HG02885 (cell line): ENCODE measurements at regions not wholly inside any gene's neighbourhood (a gene's known extent, or its start where the extent isn't known, plus 50 kb on each side); places are given as distances from the start of the nearest gene placed in this dataset.
A peak's percentile ranks its signal among the peaks of the same experiment; 100 is the strongest.
"Not testable (repeated sequence)": the region's sequence is repeated elsewhere in the genome, so short reads cannot be mapped to it uniquely, and the experiment has no call there.

Experiments
- ATAC-seq: cut with Tn5 transposase; IDR thresholded peaks from one replicate; pipeline ENCODE4 v1.9.1; 2021; ENCODE audit warnings: mild to moderate bottlenecking; ENCODE audit not compliant: unreplicated experiment, poor library complexity

DNA sequence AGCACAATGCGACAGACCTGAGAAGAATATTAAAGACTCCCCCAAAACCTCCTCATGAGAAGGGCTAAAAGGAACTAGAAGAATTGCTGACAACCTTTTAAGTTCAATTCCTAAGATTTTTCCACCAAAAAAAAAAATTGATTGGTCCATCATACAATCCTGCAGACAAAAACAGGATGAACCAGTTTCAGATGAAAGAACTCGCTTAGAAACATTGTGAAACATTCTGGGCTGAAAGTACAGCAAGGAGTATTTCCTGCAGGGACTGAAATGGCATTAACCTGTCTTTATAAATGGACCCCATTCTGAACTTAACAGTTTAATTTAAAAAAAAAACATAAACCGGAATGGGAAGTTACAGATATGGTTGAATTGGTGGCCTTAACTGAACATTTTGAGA, 96.0 kb upstream of the FAM174B start:
- no peak for ATAC-seq

DNA sequence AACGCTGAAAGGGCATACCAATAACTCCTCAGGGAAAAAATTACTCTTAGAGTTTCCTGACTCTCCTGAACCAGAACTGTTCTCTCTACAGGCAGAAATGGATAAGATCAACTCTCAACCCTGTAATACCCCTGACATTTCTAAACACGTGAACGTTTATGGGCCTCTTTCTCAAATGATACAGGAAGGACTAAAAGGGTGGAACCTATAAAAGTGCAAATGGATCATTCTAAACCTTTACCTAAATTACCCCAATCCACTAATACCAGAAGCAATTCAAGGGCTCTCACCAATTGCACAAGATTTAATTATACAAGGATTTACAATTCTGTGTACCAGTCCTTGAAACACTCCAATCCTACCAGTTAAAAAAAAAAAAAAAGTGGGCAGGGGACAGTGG, 98.0 kb upstream of the FAM174B start:
- ATAC-seq = no peak

DNA sequence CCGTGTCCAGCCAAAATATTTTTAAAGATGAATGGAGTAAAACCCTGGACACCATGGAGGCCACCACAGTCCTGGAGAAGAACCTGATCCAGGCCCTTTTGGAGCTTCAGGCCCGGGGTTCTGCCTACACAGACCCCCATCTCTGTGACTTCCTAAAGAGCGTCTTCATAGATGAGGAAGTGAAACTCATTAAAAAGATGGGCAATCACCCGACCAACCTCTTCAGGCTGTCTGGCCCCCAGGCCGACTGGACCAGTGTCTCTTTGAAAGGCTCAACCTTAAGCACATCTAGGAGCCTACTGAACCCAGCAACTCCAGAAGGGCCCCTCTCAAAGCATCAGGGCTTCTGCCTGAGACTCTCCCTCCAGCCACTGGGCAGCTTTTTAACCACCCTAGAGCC, 107.9 kb upstream of the FAM174B start:
- ATAC-seq = no peak

DNA sequence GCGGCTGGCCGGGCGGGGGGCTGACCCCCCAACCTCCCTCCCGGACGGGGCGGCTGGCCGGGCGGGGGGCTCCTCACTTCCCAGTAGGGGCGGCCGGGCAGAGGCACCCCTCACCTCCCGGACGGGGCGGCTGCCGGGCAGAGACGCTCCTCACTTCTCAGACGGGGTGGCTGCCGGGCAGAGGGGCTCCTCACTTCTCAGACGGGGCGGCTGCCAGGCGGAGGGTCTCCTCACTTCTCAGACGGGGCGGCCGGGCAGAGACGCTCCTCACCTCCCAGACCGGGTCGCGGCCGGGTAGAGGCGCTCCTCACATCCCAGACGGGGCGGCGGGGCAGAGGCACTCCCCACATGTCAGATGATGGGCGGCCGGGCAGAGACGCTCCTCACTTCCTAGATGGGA, 112.6 kb upstream of the FAM174B start:
- not testable (repeated sequence) for ATAC-seq

DNA sequence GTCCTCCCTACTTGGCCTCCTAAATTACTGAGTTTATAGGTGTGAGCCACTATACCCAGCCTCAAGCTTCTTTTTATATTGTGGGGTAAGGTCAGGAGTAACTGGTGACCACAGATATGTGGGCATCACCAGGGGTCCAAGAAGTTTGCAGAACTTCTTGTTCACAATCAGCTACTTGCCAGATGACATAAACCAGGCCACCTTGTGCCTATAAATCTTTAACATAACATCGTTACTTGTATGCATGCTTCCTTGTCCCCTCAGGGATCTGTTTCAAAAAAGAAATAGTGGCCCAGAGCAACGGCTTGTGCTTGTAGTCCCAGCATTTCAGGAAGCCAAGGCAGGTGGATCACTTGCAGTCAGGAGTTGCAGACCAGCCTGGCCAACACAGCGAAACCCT, 115.1 kb upstream of the FAM174B start:
- ATAC-seq = no peak

DNA sequence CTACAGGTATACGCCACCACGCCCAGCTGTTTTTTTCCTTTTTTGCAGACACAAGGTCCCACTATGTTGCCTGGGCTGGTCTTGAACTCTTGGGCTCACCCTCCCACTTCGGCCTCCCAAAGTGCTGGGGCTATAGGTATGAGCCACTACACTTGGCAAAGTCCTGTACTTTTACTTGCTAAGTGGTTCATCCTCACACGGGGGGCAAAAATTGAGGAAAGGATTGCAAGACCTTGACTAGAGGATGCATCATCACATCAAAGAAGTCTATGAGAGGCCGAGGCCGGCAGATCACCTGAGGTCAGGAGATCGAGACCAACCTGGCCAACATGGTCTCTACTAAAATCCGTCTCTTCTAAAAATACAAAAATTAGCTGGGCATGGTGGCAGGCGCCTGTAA, 116.5 kb upstream of the FAM174B start:
- ATAC-seq = no peak

DNA sequence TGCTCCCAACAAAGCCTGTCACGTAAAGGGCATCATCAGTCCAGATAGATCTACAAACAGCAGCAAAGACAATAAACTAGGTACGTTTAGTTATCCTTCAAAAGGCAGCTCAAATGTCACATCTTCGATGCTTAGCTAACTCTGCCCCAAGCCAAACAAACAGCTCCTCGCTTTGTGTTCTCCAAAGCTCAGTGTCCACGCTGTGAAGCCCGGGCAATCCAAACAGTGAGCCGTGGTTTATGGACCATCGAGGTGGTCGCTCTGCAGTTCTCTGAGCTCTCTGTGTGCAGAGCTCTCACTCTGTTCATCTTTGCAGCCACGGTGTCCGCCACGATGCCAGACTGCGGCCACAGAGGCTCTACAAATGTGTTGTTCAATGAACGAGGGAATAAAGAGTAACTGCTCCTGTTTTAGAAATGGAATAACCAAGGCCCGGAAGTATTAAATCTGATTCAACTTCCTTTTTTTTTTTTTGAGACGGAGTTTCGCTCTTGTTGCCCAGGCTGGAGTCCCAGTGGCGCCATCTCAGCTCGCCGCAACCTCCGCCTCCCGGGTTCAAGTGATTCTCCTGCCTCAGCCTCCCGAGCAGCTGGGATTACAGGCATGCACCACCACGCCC, 117.2 kb upstream of the FAM174B start:
- ATAC-seq = no peak

DNA sequence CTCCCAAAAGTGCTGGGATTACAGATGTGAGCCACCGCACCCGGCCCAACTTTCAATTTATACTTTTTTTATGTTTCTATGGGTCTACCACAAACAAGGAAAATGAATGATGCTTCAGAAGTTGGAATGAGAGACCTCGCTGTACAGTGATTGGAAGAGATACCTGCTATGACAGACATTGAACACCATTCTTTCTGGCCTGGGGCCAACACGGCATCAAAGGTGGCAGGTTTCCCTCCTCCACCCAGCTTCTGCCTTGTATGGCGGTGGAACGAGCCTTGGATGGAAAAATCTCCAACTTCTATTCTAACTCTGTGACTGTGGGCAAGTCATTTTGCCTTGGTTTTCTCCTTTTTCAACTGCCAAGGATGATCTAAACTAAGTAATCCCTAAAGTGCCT, 117.8 kb upstream of the FAM174B start:
- no peak for ATAC-seq

DNA sequence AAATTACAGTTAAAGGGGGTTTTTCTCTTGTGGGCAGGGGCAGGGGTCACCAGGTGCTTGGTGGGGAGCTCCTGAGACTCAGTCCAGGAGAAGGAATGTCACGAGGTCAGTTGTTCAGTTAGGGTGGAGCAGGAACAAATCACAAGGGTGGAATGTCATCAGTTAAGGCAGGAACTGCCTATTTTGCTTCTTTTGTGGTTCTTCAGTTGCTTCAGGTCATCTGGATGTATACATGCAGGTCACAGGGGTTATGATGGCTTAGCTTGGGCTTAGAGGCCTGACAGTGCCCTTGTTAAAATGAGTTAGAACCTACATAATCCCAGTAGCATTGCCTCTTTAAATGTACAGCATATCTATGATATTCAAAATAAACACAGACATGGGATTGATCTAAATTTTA, 120.2 kb upstream of the CHD2 start:
- no peak for ATAC-seq

DNA sequence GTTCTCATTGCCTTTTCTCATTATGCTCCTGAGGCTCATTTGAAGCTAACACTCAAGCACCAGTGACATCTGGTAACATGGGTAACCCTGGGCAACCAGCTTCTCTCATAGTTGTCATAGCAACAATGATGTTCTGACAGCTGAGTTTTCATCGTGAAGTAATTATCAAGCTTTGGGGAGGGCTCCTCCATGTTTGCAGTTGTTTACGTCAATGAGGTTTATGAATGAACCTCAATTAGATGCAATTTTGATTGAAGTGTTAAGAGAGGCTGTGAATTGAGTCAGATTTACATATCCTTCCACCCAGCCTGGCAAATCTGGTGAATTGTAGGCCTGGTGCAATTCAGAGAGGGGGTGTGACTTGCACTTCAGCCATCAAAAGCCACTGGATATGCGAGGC, 119.3 kb upstream of the CHD2 start:
- ATAC-seq = no peak

DNA sequence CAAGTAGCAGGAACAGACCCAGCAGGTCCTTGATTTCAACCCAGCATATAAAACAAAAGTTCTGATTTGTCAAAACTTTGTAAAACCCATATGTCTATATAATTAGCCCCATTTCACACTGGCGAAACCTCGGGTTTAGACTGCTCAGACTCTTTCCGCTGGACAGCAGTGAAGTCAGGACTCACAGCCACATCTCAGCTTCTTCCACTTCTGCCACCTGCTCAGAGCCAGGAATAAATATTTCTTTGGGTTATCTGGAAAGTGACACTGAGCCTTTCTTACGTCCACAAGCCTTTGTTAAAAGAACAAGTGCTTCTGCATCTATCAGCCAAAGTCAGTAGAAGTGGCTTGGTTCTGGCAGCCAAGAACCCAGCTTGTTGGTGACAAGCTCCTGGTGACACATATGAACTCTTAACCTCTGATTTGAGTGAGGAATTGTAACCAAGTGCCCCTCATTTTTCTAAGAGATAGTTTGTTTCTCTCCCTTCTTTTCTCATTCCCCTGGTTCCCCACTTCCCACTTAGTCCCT, 118.1 kb upstream of the CHD2 start:
- ATAC-seq = no peak

DNA sequence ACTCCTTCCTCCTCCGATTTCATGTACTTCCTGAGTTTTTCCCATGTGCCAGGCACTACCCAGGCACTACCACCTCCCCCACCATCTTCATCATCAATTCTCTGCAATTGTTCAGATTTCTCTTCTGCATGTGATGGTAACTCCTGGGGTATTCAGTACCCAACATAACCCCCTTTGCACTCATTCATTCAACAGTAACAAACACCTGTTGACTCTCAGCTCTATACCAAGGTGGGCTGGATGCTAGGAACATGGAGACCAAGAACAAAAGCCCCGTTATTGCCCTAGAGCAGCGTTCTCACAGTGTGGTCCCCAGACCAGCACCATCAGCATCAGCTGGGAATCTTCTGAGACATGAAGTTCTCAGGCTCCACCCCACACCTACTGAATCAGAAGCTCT, 113.0 kb upstream of the CHD2 start:
- no peak for ATAC-seq

DNA sequence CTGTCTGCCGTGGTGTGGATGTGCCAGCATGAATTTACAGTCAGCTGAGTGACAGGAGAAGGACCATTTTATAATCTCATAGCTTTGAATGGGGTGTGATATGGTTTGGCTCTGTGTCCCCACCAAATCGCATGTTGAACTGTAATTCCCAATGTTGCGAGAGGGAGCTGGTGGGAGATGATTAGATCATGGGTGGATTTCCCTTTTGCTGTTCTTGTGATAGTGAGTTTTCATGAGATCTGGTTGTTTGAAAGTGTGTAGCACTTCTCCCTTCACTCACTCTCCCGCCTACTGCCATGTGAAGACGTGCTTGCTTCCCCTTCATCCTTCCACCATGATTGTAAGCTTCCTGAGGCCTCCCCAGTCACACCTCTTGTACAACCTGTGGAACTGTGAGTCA, 111.9 kb upstream of the CHD2 start:
- ATAC-seq = no peak

DNA sequence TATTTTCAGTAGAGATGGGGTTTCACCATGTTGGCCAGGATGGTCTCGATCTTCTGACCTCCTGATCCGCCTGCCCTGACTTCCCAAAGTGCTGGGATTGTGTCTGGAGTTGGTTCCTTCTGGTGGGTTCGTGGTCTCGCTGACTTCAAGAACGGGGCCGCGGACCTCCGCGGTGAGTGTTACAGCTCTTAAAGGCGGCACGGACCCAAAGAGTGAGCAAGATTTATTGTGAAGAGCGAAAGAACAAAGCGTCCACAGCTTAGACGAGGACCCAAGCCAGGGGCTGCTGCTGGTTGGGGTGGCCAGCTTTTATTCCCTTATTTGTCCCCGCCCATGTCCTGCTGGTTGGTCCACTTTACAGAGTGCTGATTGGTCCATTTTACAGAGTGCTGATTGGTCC, 111.3 kb upstream of the CHD2 start:
- ATAC-seq = not testable (repeated sequence)

DNA sequence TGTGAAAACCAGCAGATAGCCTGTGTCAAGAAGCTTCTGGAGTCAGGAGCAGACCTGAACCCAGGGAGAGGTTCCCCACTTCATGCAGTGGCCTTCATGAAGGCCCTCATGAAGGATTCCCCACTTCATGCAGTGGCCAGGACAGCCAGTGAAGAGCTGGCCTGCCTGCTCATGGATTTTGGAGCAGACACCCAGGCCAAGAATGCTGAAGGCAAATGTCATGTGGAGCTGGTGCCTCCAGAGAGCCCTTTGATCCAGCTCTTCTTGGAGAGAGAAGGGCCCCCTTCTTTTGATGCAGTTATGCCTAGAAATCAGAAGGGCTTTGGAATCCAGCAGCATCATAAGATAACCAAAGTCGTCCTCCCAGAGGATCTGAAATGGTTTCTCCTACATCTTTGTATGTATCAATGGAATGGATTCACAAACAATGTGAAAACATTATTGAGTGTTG, 103.9 kb upstream of the CHD2 start:
- ATAC-seq = no peak

DNA sequence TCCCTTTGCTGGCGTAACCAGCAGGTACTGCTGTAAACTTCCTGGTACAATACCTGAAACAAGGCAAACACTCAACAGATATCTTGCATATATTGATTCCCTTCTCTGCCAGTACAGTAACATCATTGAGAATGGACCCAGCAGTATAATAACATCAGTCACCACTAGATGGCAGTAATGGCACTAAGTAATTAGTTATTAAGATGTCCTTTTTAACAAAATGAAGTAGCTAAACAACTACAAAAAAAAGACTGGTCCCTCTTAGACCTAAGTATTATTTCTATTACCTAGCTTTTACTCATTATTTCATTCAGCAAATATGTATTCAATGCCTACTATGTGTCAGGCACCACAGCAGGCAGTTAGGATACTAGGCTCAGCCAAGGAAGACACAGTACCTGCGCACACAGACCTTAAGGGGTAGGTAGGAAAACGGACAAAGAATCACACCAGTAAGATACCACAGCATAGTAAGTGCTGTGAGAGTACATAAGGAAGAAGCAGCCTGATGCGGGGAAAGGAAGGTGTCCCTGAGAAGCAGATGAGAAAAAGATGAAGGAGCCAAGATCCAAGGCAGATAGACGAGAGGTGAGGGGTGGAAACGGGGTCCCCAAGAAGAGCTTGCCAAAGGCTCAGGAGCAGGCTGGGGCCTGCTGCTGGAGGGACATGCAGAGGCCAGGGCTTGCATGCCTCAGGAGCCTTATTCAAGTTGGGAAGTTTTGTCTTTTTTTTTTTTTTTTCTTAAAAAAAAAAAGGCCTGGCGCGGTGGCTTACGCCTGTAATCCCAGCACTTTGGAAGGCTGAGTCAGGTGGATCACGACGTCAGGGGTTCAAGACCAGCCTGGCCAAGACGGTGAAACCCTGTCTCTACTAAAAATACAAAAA, 102.7 kb upstream of the CHD2 start:
- peak; percentile 79 for ATAC-seq

DNA sequence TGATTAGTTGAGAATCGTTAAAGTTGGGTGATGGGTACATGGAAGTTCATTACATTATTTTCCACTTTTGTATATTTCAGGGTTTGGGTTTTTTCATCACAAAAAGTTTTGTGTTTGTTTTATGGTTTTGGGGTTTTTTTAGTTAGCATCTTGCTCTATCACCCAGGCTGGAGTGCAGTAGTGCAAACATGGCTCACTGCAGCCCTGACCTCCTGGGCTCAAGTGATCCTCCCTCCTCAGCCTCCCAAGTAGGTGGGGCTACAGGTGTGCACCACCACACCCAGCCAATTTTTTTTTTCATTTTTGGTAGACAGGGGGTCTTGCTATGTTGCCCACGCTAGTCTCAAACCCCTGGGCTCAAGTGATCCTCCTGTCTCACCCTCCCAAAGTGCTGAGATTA, 100.1 kb upstream of the CHD2 start:
- ATAC-seq = no peak

DNA sequence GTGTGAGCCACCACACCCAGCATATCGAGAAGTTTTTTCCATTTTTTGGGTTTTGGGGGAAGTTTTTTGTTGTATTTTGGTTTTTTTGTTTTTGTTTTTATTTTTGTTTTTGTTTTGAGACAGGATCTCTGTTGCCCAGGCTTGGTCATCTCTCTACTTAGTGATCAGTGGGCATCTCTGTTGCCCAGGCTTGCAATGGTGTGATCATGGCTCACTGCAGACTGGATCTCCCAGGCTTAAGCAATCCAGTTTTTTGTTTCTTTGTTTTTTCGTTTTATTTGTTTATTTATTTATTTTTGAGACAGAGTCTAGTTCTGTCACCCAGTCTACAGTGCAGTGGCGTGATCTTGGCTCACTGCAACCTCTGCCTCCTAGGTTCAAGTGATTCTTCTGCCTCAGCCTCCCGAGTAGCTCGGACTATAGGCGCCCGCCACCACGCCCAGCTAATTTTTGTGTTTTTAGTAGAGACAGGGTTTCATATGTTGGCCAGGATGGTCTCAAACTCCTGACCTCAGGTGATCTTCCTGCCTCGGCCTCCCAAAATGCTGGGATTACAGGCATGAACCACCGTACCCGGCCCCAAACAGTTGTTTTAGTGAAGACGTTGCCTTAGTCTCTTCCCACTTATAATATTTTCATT, 99.6 kb upstream of the CHD2 start:
- not testable (repeated sequence) for ATAC-seq

DNA sequence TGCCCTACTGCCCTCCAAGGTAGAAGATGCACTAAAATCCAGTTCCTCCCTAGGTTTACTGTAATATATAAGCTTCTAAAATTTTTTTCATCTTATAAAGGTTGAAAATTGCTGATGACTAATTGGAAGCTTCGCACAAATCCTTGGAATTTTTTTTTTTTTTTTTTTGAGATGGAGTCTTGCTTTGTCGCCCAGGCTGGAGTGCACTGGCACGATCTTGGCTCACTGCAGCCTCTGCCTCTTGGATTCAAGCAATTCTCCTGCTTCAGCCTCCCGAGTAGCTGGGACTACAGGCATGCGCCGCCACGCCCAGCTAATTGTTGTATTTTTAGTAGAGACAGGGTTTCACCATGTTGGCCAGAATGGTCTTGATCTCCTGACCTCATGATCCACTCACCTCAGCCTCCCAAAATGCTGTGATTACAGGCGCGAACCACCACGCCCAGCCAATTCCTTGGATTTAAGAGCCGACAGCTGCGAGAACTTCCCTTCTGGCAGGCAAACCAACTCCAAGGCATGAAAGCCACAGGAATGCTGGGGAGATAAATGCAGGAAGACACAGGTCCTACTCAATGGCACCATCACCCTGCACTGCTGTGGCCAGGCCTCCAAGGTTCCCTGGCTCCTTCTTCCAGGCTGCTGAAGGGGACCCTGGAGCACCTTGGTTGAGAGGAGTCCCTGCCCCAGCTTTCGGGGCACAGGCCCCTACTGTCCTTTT, 98.9 kb upstream of the CHD2 start:
- not testable (repeated sequence) for ATAC-seq

DNA sequence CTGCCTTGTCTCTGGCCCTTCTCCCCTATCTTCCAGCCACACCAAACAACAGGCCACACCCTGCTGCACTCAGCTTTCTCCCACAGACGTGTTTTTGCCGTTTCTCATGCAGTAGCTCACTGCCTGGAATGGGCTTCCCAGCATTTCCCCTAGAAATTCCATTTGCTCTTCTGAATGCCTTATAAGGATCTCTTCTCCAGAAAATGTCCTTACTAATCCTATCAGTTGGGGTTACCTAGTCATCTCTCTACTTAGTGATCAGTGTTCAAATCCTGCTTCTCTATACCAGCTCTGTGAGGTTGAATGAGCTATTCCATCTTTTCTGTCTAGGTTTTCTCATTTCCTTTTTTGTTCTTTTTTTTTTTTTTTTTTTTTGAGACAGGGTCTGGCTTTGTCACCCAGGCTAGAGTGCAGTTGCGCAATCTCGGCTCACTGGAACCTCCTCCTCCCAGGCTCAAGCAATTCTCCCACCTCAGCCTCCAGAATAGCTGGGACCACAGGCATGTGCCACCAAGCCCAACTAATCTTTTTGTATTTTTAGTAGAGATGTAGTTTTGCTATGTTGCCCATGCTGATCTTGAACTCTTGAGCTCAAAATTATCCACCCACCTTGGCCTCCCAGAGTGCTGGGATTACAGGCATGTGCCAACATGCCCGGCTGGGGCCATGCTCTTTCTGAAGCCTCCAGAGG, 98.2 kb upstream of the CHD2 start:
- no peak for ATAC-seq
